RWPE2 (cell line): ENCODE measurements at regions not wholly inside any gene's neighbourhood (a gene's known extent, or its start where the extent isn't known, plus 50 kb on each side); places are given as distances from the start of the nearest gene placed in this dataset.
"Not testable (repeated sequence)": the region's sequence is repeated elsewhere in the genome, so short reads cannot be mapped to it uniquely, and the experiment has no call there.

ENCODE experiments used
- ATAC-seq: fragments of 200-7000 bp; cut with Tn5 transposase; 3 replicates; pipeline ENCODE4 v1.9.1; 2021; ENCODE audit warnings: low read depth
- DNase-seq: peaks from one replicate; pipeline ENCODE4 v3.0.0-alpha.2; 2020; ENCODE audit warnings: low spot score
- H3K27ac ChIP-seq: fragments of 450-650 bp; 2 replicates; pipeline ENCODE4 v1.5.1; 2017; ENCODE audit warnings: mild to moderate bottlenecking; ENCODE audit not compliant: poor library complexity, severe bottlenecking
- H3K27me3 ChIP-seq: fragments of 250-450 bp; sonication (Bioruptor Pico); 2 replicates; pipeline ENCODE4 v1.5.1; 2021; ENCODE audit warnings: mild to moderate bottlenecking, moderate library complexity; ENCODE audit not compliant: insufficient read depth, poor library complexity, severe bottlenecking
- H3K36me3 ChIP-seq: fragments of 250-450 bp; sonication (Bioruptor Pico); 2 replicates; pipeline ENCODE4 v1.5.1; 2020; ENCODE audit warnings: low read depth, mild to moderate bottlenecking, moderate library complexity
- H3K4me1 ChIP-seq: fragments of 250-450 bp; sonication (Bioruptor Pico); 2 replicates; pipeline ENCODE4 v1.5.1; 2021; ENCODE audit warnings: mild to moderate bottlenecking, moderate library complexity; ENCODE audit not compliant: insufficient read depth, poor library complexity, severe bottlenecking
- H3K4me3 ChIP-seq: fragments of 250-450 bp; sonication (Bioruptor Pico); 2 replicates; pipeline ENCODE4 v1.5.1; 2021; ENCODE audit warnings: mild to moderate bottlenecking, moderate library complexity; ENCODE audit not compliant: severe bottlenecking
- H3K9me3 ChIP-seq: fragments of 250-450 bp; sonication (Bioruptor Pico); 2 replicates; pipeline ENCODE4 v1.5.1; 2021; ENCODE audit warnings: mild to moderate bottlenecking, moderate library complexity; ENCODE audit not compliant: severe bottlenecking

- H3K27me3 ChIP-seq, H3K4me1 ChIP-seq, H3K27ac ChIP-seq, H3K4me3 ChIP-seq, DNase-seq, ATAC-seq, H3K36me3 ChIP-seq, H3K9me3 ChIP-seq: not testable (repeated sequence)
Measured at GRCh38 chr1:146308892-146309291, 80.1 kb upstream of the NOTCH2NLA start.

- not testable (repeated sequence) for H3K9me3 ChIP-seq, ATAC-seq, H3K27me3 ChIP-seq, H3K27ac ChIP-seq, DNase-seq, H3K36me3 ChIP-seq, H3K4me1 ChIP-seq, H3K4me3 ChIP-seq
Measured at GRCh38 chr1:146308152-146308551, 79.3 kb upstream of the NOTCH2NLA start.

- H3K4me1 ChIP-seq, H3K27ac ChIP-seq, H3K4me3 ChIP-seq, H3K27me3 ChIP-seq, H3K9me3 ChIP-seq, DNase-seq, H3K36me3 ChIP-seq: not testable (repeated sequence)
- ATAC-seq = peak; percentile 55; the same call in 2 of the 3 replicates
Measured at GRCh38 chr1:146307632-146308031, 78.8 kb upstream of the NOTCH2NLA start.

- not testable (repeated sequence) for ATAC-seq, H3K27ac ChIP-seq, H3K27me3 ChIP-seq, H3K36me3 ChIP-seq, H3K9me3 ChIP-seq, DNase-seq, H3K4me1 ChIP-seq, H3K4me3 ChIP-seq
Measured at GRCh38 chr1:146306651-146307050, 77.8 kb upstream of the NOTCH2NLA start.

GRCh38 chr1:146305442-146305841 lies 76.6 kb upstream of the NOTCH2NLA start:
- not testable (repeated sequence) for DNase-seq, ATAC-seq, H3K4me3 ChIP-seq, H3K27ac ChIP-seq, H3K36me3 ChIP-seq, H3K27me3 ChIP-seq, H3K4me1 ChIP-seq, H3K9me3 ChIP-seq

GRCh38 chr1:146298575-146298897 lies 69.7 kb upstream of the NOTCH2NLA start:
- H3K9me3 ChIP-seq, DNase-seq, H3K4me1 ChIP-seq, H3K4me3 ChIP-seq, H3K27me3 ChIP-seq, H3K36me3 ChIP-seq, H3K27ac ChIP-seq: not testable (repeated sequence)
- peak; percentile 97 for ATAC-seq

GRCh38 chr1:146297781-146298574 lies 69.2 kb upstream of the NOTCH2NLA start:
- not testable (repeated sequence) for DNase-seq, H3K27me3 ChIP-seq
- ATAC-seq = peak; percentile 58

GRCh38 chr1:146292940-146293936 lies 64.4 kb upstream of the NOTCH2NLA start:
- ATAC-seq, H3K27ac ChIP-seq, H3K36me3 ChIP-seq, H3K4me3 ChIP-seq, DNase-seq, H3K4me1 ChIP-seq, H3K27me3 ChIP-seq, H3K9me3 ChIP-seq: not testable (repeated sequence)

More at GRCh38 chr1:146297781-146298574, 69.2 kb upstream of the NOTCH2NLA start:
- H3K4me1 ChIP-seq, H3K36me3 ChIP-seq, H3K27ac ChIP-seq, H3K4me3 ChIP-seq, H3K9me3 ChIP-seq: not testable (repeated sequence)

- not testable (repeated sequence) for H3K36me3 ChIP-seq, H3K27me3 ChIP-seq, DNase-seq, H3K4me3 ChIP-seq, H3K27ac ChIP-seq, ATAC-seq, H3K9me3 ChIP-seq, H3K4me1 ChIP-seq
Measured at GRCh38 chr1:146292424-146292823, 63.6 kb upstream of the NOTCH2NLA start.

GRCh38 chr1:146287881-146288280 lies 59.1 kb upstream of the NOTCH2NLA start:
- not testable (repeated sequence) for ATAC-seq, H3K27me3 ChIP-seq, DNase-seq, H3K36me3 ChIP-seq, H3K27ac ChIP-seq, H3K9me3 ChIP-seq, H3K4me1 ChIP-seq, H3K4me3 ChIP-seq

- not testable (repeated sequence) for H3K36me3 ChIP-seq, H3K27ac ChIP-seq, H3K27me3 ChIP-seq, DNase-seq, H3K9me3 ChIP-seq, H3K4me3 ChIP-seq, H3K4me1 ChIP-seq
- peak; percentile 31; the same call in 1 of the 3 replicates for ATAC-seq
Measured at GRCh38 chr1:146284760-146285159, 55.9 kb upstream of the NOTCH2NLA start.
